GM19099 (cell line): ENCODE measurements at regions not wholly inside any gene's neighbourhood (a gene's known extent, or its start where the extent isn't known, plus 50 kb on each side); places are given as distances from the start of the nearest gene placed in this dataset.

Source experiments
- POLR2A ChIP-seq: IDR thresholded peaks from 3 replicates; pipeline ENCODE4 v1.6.1; 2011; ENCODE audit warnings: low read depth; ENCODE audit not compliant: insufficient read length; ENCODE audit errors: extremely low read depth

DNA sequence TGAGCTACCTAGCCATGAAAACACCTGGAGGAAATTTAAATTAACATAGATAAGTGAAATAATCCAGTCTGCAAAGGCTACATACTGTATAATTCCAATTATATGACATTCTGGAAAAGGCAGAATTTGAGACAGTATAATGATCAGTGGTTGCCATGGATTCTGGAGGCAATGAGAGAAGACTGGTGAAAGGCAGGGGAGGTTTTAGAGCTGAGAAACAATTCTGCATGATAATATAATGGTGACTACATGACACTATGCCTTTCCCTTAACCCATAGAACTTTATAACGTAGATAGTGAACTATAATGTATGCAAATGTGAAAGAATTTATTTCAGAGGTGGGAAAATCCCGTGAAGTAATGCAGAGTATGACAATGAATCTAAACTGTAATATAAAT is 749.3 kb downstream of the TRIB2 start:
- TF ChIP-seq POLR2A = no peak

DNA sequence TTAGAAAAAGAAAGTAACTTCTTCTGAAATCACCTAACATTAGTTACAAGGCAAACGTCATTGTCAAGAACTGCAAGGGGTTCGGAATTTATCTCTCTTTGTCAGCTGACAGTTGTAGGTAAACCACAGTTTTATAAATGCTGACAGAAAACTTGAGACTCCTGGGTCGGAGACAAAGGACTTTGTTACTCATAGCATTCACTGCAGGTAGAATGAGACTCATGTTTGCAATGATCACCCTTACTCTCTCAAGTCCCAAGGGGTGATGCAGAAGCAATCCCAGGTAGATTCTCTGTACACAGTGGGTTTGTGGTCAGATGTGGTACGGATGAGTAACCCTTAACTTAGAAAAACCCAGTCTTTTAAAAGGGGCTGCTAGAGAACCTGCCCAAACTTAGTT is 757.8 kb downstream of the TRIB2 start:
- TF ChIP-seq POLR2A = no peak

DNA sequence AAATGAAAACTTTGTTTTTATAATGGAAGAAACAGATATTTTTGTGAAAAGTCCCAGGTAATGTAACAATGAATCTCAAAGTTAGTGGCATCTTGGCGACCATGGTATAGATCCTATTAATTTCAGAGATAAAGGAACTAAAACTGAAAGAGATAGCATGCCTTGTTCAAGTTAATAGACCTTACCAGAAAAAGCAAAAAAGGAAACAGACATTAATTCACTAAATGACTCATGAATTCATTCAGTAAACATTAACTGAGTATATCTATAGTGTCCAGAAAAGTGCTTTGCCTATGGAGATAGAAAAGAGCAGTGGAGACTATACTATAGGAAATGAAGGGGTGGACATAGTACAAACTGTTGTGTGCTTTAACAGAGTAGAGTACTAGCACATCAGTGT is 763.3 kb downstream of the TRIB2 start:
- TF ChIP-seq POLR2A = no peak

DNA sequence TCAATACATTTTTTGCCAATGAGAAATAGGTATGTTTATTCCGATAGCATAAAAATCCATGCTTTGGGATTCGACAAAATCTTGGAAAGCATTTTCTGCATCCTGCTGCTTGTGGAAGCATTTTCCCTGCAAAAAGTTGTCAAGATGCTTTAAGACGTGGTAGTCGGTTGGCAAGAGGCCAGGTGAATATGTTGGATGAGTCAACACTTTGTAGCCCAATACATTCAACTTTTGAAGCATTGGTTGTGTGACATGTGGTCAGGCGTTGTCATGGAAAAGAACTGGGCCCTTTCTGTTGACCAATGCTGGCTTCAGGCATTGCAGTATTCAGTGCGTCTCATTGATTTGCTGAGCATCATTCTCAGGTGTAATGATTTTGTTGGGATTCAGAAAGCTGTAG is 764.5 kb downstream of the TRIB2 start:
- no peak for TF ChIP-seq POLR2A

DNA sequence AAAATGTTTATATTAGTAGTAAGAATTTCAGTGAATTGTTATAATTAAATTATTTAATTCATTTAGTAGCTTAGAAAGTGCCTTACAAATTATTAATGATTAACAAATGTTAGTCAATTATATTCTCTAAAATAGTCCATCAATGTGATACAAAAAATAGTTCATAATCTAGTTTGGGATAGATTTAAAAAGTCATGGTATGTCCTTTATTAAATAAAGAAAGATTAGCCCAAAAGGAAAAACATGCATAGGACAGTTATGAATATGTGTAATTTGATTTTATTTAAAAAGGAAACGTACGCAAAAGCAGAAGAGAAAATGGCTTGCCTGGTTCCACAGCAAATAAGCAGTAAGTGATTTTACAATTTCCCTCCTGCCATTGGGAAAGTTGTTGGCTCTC is 768.5 kb downstream of the TRIB2 start:
- no peak for TF ChIP-seq POLR2A

DNA sequence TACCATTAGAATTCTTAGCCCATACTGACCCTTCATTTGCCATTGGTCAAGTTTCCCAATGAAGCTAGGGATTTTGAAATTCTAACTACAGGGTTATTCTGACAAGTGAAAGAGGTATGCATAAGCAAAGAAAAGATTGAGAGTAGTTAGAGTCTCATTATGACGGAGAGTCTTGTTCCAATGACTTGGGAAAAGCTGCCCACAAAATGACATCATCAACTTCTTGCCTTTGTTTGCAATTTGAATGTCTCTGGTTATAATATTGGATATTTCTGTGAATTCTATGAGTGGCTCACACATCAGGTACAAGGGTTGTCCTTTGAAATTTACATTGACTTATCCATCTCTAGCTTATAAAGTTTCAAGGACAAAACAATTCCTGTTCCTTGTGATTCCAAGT is 772.2 kb downstream of the TRIB2 start:
- no peak for TF ChIP-seq POLR2A

DNA sequence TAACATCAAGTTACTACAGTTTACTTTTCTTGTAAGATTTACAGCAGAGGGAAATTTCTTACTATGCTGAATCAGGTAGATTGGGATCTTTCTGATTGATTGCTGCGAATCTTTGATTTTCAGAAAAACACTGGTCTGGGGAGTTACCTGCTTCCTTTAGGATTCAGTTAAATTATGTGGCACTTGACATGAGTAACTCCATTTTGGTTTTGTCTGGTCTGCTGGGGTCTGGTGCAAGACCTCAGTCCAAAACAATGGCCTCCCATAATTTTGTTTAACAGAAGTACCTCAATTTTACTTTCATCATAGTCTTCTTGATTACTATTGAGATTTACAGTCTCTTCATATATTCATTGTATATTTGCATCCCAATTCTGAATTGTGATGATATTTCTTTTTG is 775.5 kb downstream of the TRIB2 start:
- no peak for TF ChIP-seq POLR2A

DNA sequence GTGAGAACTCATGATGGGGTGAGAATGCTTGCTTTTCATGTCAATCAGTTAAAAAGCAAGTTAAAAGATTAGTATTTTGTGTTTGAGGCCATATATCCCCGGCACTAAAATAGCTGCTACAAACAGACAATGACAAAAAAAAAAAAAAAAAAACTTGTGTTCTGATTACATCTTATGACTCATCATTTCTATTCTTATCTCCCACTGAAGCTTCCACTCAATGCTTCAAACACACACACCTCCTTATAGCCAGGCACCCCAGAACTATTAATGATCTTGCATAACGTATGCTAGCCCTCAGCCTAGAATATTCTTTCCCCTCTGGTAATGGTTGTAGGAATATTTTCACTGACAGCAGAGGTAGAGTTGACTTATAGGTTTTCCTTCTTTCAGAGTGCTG is 778.3 kb downstream of the TRIB2 start:
- TF ChIP-seq POLR2A = no peak

DNA sequence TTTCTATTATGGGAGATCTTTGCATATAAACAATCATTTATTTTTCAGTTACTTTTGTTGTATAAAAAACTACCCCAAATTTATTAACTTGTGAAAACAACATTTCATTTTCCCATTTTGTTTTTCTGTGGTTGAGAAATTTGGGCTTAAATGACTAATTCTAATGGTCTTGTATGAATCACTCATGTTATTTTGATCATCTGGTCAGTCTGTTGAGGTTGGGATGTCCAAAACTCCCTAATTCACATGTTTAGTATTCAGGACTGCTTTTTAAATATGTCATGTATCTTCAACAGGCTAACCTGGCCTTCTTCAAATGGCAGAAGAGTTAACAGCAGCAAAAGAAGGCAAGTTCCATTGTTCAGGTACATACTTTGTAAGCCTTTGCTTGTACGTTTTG is 788.1 kb downstream of the TRIB2 start:
- no peak for TF ChIP-seq POLR2A

DNA sequence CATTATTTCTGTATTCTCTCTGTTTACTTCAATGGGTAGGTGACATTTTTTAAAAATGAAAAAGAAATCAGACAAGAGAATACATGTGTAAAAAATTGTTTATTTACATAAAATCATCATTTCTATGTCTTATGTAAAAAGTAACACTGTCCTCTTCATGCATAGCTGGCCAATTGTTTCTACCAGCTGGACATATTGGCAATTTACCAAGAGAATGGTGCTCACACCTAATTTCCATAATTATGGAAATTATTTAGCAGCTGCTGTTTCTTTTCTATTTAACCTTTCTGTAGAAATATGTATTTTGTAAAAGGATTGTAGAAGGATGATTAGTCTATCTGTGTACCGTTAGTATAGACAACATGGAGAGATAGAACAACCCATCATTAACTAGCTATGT is 791.9 kb downstream of the TRIB2 start:
- no peak for TF ChIP-seq POLR2A

DNA sequence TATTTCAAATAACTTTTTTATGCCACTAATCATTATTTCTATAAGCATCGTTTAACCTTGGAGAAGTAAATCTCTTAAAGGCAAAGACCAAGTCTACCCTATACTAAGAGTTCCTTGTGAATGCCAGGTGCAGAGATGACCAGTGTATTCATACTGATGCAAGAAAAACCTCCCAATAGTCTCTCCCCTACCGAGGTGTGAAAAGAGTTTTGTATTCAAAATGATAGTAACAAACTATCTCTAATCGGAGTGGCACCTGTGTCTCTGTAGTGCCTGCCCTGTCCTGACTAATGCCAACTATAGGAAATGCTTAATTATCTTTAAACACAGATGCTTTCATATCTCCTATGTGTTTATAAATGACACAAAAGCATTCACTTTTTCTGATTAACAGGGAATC is 798.5 kb downstream of the TRIB2 start:
- no peak for TF ChIP-seq POLR2A

DNA sequence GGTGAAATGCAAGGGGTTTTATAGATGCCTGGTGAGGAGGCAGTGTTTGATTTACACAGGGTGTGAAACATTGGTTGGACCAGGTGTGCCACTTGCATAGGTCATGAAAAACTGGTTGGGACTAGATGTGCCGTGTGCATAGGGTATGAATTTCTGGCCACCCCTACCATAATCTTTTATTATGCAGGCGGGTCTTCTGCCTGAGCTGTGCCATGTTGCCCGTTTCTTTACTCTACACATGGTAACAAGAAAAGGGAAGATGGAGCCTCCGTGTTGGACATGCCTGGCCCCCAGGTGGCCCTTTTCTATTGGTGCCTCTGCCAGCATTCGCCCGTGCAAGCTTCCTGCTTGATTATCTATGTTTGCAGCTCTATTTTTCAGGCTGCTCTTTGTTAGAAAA is 805.4 kb downstream of the TRIB2 start:
- no peak for TF ChIP-seq POLR2A

DNA sequence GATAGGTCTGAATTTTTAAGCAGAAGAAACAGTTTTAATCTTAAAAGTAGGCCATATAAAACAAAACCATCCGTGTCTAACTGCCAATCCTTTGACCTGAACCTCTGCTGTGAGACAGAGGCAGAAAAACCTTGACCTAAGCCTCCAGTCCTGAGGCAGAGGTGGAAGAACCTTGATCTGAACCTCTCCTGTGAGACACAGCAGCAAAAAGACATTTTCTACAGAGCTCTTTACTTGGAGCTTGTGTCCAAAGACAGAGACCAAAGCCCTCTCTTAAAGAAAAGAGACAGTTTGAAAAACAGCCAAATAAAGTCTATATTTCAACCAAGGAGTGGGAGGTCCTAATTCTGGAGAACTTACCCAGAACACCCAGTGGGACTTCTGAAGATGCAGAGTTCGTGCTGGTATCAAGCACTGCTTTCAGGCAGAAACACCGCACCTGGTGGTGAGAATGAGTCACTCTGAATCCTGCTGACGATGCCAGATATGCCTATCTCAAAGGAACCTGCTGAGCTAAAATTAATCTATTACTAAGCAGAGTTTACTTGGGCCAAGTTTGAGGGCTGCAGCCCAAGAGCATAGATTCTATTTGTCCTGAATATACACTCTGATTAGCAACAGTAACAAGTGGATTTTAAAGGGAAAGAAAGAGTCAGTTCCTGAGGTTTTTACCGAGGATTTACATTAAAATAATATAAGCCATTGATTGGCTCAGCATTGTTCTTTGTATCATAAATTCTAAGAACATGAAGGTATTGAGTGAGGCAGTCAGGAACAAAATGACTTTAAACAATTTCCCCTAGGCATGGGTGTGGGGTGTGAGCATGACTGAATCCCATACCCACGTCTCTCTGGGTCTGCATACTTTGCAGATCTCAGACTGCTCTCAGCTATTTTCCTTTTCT is 806.4 kb downstream of the TRIB2 start:
- peak; percentile 50 for TF ChIP-seq POLR2A

DNA sequence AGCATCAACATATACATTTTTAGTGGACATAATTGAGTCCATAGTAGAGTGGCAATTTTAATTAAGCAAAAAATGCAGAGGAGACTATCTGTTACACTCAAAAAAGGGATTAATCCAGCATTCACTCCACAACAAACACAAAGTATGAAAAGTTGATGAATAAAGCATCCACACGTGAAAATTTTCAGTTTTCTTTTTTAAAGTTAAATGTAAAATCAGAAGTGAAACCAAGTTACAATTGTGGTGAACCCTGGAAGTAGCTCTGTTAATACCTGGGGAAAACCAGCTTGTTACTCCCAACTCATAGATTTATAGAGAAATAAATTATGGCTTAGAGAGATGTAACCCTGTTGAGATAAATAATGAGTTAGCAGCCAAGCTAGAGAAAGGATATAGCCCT is 807.8 kb downstream of the TRIB2 start:
- no peak for TF ChIP-seq POLR2A

DNA sequence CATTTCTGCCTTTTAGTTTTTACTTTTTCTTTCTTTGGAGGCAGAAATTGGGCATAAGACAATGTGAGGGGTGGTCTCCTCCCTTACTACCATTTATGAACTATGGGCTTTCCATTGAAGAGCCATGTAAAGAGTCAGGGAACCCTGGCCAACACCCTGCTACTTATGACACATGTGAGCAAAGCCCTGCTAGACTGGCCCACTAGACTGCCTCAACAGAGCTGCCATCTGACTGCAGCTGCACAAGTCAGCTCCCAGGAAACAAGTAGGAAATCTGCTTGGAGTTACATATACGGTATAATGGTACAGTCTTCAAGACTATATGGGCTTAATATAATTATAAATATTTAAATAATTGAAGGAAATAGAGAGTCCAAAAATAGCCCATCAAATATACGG is 816.8 kb downstream of the TRIB2 start:
- no peak for TF ChIP-seq POLR2A

DNA sequence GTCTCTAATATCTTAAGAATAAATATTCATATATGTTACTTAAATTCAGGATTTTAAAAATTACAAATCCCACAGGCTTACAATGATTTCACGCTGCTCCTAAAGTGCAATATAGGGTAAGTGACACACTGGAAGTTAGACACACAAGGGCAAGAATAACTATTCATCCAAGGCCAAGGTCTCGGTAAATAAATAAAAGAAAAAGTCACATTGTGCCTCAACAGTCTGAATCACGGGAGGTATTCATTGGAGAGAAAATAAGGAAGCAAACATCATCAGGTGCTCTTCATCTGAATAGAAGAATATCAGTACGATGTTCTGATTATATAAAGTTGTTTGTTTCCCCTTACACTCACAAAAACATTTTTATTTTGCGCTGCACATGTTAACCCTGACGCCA is 820.2 kb downstream of the TRIB2 start:
- TF ChIP-seq POLR2A = no peak
